Panc1 (cell line): ENCODE measurements at regions not wholly inside any gene's neighbourhood (a gene's known extent, or its start where the extent isn't known, plus 50 kb on each side); places are given as distances from the start of the nearest gene placed in this dataset.

Experiments used
- CTCF ChIP-seq: fragments of 450-650 bp; IDR thresholded peaks from 2 replicates; pipeline ENCODE4 v1.5.1; 2017; ENCODE audit warnings: mild to moderate bottlenecking
- POLR2AphosphoS5 ChIP-seq: IDR thresholded peaks from 2 replicates; pipeline ENCODE4 v1.6.1; 2012; ENCODE audit warnings: mild to moderate bottlenecking, low read depth, low read length, moderate library complexity
- REST ChIP-seq, 2 experiments: IDR thresholded peaks; 2 replicates each; pipeline ENCODE4 v1.6.1; 2011 to 2012; ENCODE audit warnings: low read depth in 2 of 2, control low read depth in 1 of 2, low read length in 1 of 2, mild to moderate bottlenecking in 1 of 2, moderate library complexity in 1 of 2; ENCODE audit not compliant: insufficient read depth in 1 of 2
- SIN3A ChIP-seq: IDR thresholded peaks from 2 replicates; pipeline ENCODE4 v1.6.1; 2012; ENCODE audit warnings: low read depth, mild to moderate bottlenecking, low read length, moderate library complexity, borderline replicate concordance; ENCODE audit not compliant: insufficient read depth
- TCF7L2 ChIP-seq: IDR thresholded peaks from 2 replicates; pipeline ENCODE4 v1.6.1; 2011; ENCODE audit warnings: mild to moderate bottlenecking, low read depth, low read length, inconsistent platforms

GRCh38 chr16:5477251-5477650 lies 379.7 kb upstream of the EEF2KMT start:
- TF ChIP-seq CTCF, result no peak
- no peak for TF ChIP-seq TCF7L2
- TF ChIP-seq SIN3A, result no peak
- TF ChIP-seq REST (IDR thresholded peaks at IDR 0.05; ENCODE audit: insufficient read depth in 1 of 2, low read depth in 2 of 2, low read length in 1 of 2), result no peak
- TF ChIP-seq POLR2AphosphoS5, result no peak
